HCT116 (cell line): ENCODE measurements at regions not wholly inside any gene's neighbourhood (a gene's known extent, or its start where the extent isn't known, plus 50 kb on each side); places are given as distances from the start of the nearest gene placed in this dataset.

ENCODE experiments used
- CTCF ChIP-seq, 3 experiments: fragments of 200-600 bp in 1 of 3; sonication (generic) in 1 of 3; IDR thresholded peaks in 2 of 3; conservative IDR thresholded peaks in 1 of 3; 2 replicates each; pipeline ENCODE4 v1.5.1; 2012 to 2017; ENCODE audit warnings: low read depth in 2 of 3, low read length in 2 of 3, antibody characterized with exemption in 1 of 3, borderline replicate concordance in 1 of 3, control low read depth in 1 of 3, mild to moderate bottlenecking in 1 of 3, mixed read lengths in 1 of 3, mixed run types in 1 of 3, moderate library complexity in 1 of 3; ENCODE audit not compliant: insufficient read depth in 1 of 3
- RAD21 ChIP-seq: IDR thresholded peaks from 2 replicates; pipeline ENCODE4 v1.6.1; 2012; ENCODE audit warnings: low read depth, mild to moderate bottlenecking
- SIN3A ChIP-seq: IDR thresholded peaks from 2 replicates; pipeline ENCODE4 v1.6.1; 2012; ENCODE audit warnings: low read depth

- no peak for TF ChIP-seq CTCF (IDR thresholded peaks at IDR 0.05 in 2 of 3, conservative IDR thresholded peaks at IDR 0.05 in 1 of 3; ENCODE audit: borderline replicate concordance in 1 of 3, insufficient read depth in 1 of 3, low read depth in 2 of 3, low read length in 2 of 3)
- no peak for TF ChIP-seq SIN3A
- no peak for TF ChIP-seq RAD21
Measured at GRCh38 chr21:35216996-35217395, 167.9 kb upstream of the RUNX1 start.
